Spinal cord (tissue), 9 donors: ENCODE measurements at regions not wholly inside any gene's neighbourhood (a gene's known extent, or its start where the extent isn't known, plus 50 kb on each side); places are given as distances from the start of the nearest gene placed in this dataset.

ENCODE experiments used
- DNase-seq, 6 donors: peaks; one replicate each; pipeline versions ENCODE4 v3.0.0 to v3.0.0-alpha.2; 2013 to 2015; ENCODE audit warnings: low spot score in 6 of 6, low read depth in 4 of 6
- H3K27ac ChIP-seq: one replicate; pipeline ENCODE4 v1.5.1; 2013; ENCODE audit warnings: low read depth, low read length, control low read depth
- H3K27me3 ChIP-seq: one replicate; pipeline ENCODE4 v1.6.1; 2013; ENCODE audit warnings: low read length; ENCODE audit not compliant: control insufficient read depth, insufficient read depth
- H3K36me3 ChIP-seq: one replicate; pipeline ENCODE4 v1.6.1; 2013; ENCODE audit warnings: low read length; ENCODE audit not compliant: control insufficient read depth, insufficient read depth
- H3K4me1 ChIP-seq: one replicate; pipeline ENCODE4 v1.6.1; 2013; ENCODE audit warnings: low read length; ENCODE audit not compliant: control insufficient read depth, insufficient read depth
- H3K4me3 ChIP-seq: one replicate; pipeline ENCODE4 v1.5.1; 2013; ENCODE audit warnings: low read depth, low read length, control low read depth
- H3K9me3 ChIP-seq: one replicate; pipeline ENCODE4 v1.6.1; 2013; ENCODE audit warnings: low read length; ENCODE audit not compliant: control insufficient read depth, insufficient read depth
- WGBS: methylation state at CpG from one replicate; pipeline ENCODE4 v1.1.5; 2013; ENCODE audit warnings: missing lambda C conversion rate; ENCODE audit not compliant: insufficient coverage; 5-methylcytosine and 5-hydroxymethylcytosine counted together
- donor health status: healthy.

GRCh38 chr1:218643926-218644325 is 298.8 kb downstream of the TGFB2 start:
- H3K9me3 ChIP-seq: no peaks in the 10 kb centered on the region
- H3K4me3 ChIP-seq: no peak overlapping the region
- H3K27ac ChIP-seq: no peak overlapping the region
- 93% methylated on average over 2 of the region's 2 CpGs for WGBS
- H3K36me3 ChIP-seq: no peaks in the 10 kb centered on the region
- H3K27me3 ChIP-seq: no peaks in the 10 kb centered on the region
- no peak for DNase-seq
- H3K4me1 ChIP-seq: no peaks in the 10 kb centered on the region

GRCh38 chr1:218646288-218646687 is 301.2 kb downstream of the TGFB2 start:
- Histone ChIP-seq H3K36me3 (no peaks in the 10 kb centered on the region), H3K9me3 (no peaks in the 10 kb centered on the region), H3K27ac (no peak overlapping the region), H3K27me3 (no peaks in the 10 kb centered on the region), H3K4me3 (no peak overlapping the region), H3K4me1 (no peaks in the 10 kb centered on the region)
- WGBS: no CpG with 5 or more reads among the region's 4 CpGs
- no peak for DNase-seq

- no peaks in the 10 kb centered on the region for H3K4me1 ChIP-seq
- no peaks in the 10 kb centered on the region for H3K9me3 ChIP-seq
- no peak overlapping the region for H3K27ac ChIP-seq
- H3K36me3 ChIP-seq: no peaks in the 10 kb centered on the region
- no peaks in the 10 kb centered on the region for H3K27me3 ChIP-seq
- WGBS: 92% methylated on average over 3 of the region's 3 CpGs
- H3K4me3 ChIP-seq: no peak overlapping the region
- DNase-seq: no peak
These were observed 311.3 kb downstream of the TGFB2 start for GRCh38 chr1:218656301-218657037.

GRCh38 chr1:218658269-218658668 is 313.1 kb downstream of the TGFB2 start:
- Histone ChIP-seq H3K36me3 (no peaks in the 10 kb centered on the region), H3K4me1 (no peaks in the 10 kb centered on the region), H3K4me3 (no peak overlapping the region), H3K27ac (no peak overlapping the region), H3K27me3 (no peaks in the 10 kb centered on the region), H3K9me3 (no peaks in the 10 kb centered on the region)
- WGBS: no CpG with 5 or more reads among the region's 2 CpGs
- DNase-seq: no peak

GRCh38 chr1:218658899-218659298 is 313.8 kb downstream of the TGFB2 start:
- Histone ChIP-seq H3K4me3 (no peak overlapping the region), H3K9me3 (no peaks in the 10 kb centered on the region), H3K27ac (no peak overlapping the region), H3K27me3 (no peaks in the 10 kb centered on the region), H3K4me1 (no peaks in the 10 kb centered on the region), H3K36me3 (no peaks in the 10 kb centered on the region)
- 87% methylated on average over 5 of the region's 6 CpGs for WGBS
- DNase-seq: no peak

- no peaks in the 10 kb centered on the region for H3K9me3 ChIP-seq
- no peaks in the 10 kb centered on the region for H3K36me3 ChIP-seq
- WGBS: no CpG with 5 or more reads among the region's 2 CpGs
- no peaks in the 10 kb centered on the region for H3K27me3 ChIP-seq
- peak in 1 of 6 donors; percentile 28 for DNase-seq
- H3K4me1 ChIP-seq: no peaks in the 10 kb centered on the region
- H3K27ac ChIP-seq: no peak overlapping the region
- no peak overlapping the region for H3K4me3 ChIP-seq
These were observed 315.0 kb downstream of the TGFB2 start for GRCh38 chr1:218659911-218660677.

GRCh38 chr1:218660678-218661053 is 315.5 kb downstream of the TGFB2 start:
- WGBS: no CpG with 5 or more reads among the region's 1 CpG
- DNase-seq: no peak
- H3K4me3 ChIP-seq: no peak overlapping the region
- H3K36me3 ChIP-seq: no peaks in the 10 kb centered on the region
- H3K9me3 ChIP-seq: no peaks in the 10 kb centered on the region
- H3K4me1 ChIP-seq: no peaks in the 10 kb centered on the region
- no peaks in the 10 kb centered on the region for H3K27me3 ChIP-seq
- no peak overlapping the region for H3K27ac ChIP-seq

GRCh38 chr1:218661411-218661810 is 316.3 kb downstream of the TGFB2 start:
- Histone ChIP-seq H3K36me3 (no peaks in the 10 kb centered on the region), H3K9me3 (no peaks in the 10 kb centered on the region), H3K4me3 (no peak overlapping the region), H3K27ac (no peak overlapping the region), H3K4me1 (no peaks in the 10 kb centered on the region), H3K27me3 (no peaks in the 10 kb centered on the region)
- no CpG with 5 or more reads among the region's 3 CpGs for WGBS
- no peak for DNase-seq

- H3K9me3 ChIP-seq: no peaks in the 10 kb centered on the region
- no peaks in the 10 kb centered on the region for H3K27me3 ChIP-seq
- 80% methylated on average over 1 of the region's 3 CpGs for WGBS
- H3K4me3 ChIP-seq: no peak overlapping the region
- no peak for DNase-seq
- H3K27ac ChIP-seq: peak overlapping the region; percentile 37
- H3K4me1 ChIP-seq: no peaks in the 10 kb centered on the region
- H3K36me3 ChIP-seq: no peaks in the 10 kb centered on the region
These were observed 319.4 kb downstream of the TGFB2 start for GRCh38 chr1:218664385-218665170.
